HG02870 (cell line): ENCODE measurements at regions not wholly inside any gene's neighbourhood (a gene's known extent, or its start where the extent isn't known, plus 50 kb on each side); places are given as distances from the start of the nearest gene placed in this dataset.

Experiments
- ATAC-seq: cut with Tn5 transposase; IDR thresholded peaks from one replicate; pipeline ENCODE4 v1.9.1; 2021; ENCODE audit warnings: mild to moderate bottlenecking, moderate library complexity; ENCODE audit not compliant: unreplicated experiment

DNA sequence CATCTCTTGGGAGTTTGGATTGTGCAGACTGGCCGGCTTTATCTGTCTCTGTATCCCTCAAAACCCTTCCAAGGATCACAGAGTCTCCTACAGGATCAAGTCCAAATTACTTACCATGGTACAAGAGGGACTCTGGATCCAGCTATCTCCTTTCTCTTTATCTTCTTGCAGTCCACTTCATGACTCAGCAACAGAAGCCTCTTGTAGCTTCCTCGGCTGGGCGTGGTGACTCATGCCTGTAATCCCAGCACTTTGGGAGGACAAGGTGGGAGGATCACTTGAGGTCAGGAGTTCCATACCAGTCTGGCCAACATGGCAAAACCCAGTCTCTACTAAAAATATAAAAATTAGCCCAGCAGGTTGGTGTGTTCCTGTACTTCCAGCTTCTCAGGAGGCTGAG, 189.7 kb downstream of the BCAT1 start:
- no peak for ATAC-seq

DNA sequence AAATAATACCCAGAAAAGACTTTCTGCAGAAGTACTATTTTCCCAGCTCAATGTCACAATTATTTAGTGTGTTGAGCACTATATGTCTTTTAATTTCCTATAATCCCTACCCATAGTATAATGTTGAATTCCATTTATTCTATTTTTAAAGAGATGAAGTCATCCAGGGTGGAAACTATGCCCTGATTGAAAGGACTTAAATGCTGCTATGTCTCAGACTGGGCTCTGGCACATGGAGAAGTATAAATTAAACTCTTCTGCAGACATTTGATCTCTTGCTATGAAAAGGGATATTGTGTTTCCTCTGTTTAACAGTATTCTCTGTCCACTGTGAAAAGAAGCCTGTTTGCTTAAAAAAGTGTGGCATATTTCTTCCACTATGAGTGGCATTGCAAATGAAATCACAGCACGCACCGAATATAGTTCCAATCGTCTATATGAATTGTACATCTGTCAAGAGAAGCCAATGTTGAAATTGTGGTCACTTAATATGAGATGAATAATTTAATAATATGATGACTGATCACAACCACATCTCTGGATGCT, 192.3 kb downstream of the BCAT1 start:
- ATAC-seq: no peak

DNA sequence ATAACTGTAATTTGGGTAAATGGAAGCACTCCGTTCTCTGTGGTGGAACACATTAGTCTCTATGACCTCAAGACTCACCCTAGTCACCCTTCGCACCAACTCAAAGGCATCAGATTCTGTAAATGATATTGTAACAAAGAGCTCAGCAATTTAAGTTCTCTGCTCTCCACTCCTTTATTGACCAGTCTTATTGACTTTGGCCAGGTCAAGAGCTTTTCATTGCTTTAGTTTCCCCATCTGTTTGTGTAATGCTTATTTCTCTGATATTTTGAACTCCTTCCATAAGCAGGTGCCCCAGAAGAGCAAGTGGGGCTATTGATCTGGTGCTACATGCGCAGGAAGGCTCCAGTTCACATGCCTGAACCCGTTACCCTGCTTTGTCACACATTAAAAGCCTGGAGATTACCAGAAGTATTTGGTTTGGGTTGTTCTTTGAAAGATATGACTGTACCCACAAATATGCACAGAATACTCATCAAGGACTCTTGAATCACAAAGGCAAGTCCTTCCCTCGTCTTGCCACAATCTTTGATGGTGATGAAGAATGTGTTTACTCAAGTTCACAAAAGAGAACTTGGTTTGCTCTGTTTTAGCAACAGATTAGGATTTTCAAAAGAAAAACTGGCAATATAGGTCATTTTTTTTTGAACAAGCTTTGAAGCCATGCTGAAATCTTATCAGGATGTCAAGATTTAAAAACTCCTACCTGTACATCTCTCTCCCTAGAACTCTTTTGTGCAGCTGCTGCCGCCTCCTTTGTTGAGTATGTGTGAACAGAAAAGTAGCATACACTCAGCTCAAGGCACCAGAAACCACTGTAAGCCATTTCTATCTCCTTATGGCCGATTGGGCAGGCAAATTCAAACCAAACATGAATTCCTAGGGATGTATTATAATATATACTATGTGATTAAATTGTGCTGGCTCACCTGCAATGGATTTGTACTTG, 193.9 kb downstream of the BCAT1 start:
- no peak for ATAC-seq

DNA sequence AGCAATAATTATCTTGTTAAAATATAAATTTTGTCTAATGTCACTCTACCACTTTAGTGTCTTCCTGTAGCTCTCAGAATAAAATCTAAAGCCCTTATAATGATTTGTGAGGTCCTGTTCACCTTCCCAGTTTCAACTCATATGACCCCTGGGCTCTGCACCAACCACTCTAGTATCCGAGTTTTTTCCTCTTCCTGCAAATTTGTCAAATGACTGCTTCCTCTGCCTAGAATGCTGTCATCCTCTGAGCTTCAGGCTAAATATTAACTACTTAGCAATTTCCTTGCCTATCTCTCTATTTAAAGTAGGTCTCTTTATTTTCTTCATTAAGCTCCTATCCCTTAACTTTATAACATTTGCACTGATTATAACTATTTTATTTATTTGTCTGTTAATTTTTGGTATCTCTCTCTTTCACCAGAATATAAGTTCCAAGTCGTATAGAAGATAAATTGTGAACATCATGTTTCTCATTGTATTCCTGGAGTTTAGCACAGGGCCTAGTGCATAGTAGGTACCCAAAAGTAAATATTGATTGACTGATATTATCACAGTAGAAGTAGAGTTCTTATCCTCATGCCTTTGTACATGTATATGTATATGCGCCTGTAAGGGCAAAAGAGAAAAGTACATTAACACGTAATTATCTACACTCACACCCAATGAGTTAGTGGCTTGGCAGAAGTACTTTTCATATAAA, 196.0 kb downstream of the BCAT1 start:
- no peak for ATAC-seq

DNA sequence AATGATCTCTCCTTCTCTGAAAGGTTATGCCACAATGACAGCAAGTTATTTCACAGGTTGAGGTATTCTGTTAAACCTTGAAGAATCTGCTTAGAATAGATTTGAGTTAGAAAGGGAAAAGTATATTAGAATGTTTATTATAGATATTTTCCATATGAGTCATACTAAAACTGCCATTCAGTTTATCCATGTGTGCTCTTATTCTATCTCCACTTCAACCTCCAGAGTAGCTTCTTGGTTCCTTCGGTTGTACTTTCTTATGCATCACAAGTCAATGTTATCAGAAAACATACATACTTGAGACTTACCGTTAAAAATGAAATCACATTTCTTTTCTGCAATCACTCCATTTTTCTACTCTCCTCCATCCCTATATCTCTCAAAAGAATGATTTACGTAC, 197.7 kb downstream of the BCAT1 start:
- no peak for ATAC-seq

DNA sequence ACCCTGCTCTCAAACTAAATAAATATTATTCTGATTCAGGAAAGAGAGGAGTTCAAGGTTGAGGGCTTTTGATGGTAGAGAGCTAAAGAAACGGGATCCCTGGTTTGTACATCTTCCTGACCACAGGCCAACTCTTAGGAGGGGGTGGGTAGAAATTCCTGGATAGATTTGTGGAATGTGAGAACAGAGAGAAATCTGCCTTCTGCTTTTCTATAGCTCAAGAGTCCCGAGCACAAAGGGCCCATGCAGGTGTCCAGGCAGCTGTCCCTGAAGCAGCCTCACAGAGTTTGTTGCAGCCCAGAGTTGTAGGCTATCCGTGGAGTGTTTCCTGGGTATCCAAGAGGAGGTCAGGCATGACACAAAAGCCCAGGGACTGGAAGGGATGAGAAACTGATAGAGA, 198.6 kb downstream of the BCAT1 start:
- ATAC-seq: no peak

DNA sequence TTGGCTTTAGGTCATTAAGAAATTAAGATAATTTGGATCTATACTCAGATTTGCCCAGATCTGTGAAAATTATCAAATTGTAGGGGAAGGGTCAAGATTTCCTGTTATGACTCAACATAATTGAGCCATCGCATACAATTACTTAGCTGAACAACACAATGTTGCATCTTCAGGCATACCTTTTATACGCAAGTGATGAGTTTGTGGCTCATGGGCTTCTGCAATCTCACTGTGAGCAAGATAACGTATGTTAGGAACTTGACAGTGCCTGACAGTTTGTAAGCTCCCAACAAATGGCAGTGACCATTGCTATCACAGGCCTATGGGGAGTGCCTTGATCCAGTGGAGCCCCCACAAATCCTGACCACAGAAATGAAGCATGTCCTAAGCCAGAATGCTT, 199.7 kb downstream of the BCAT1 start:
- ATAC-seq: no peak

DNA sequence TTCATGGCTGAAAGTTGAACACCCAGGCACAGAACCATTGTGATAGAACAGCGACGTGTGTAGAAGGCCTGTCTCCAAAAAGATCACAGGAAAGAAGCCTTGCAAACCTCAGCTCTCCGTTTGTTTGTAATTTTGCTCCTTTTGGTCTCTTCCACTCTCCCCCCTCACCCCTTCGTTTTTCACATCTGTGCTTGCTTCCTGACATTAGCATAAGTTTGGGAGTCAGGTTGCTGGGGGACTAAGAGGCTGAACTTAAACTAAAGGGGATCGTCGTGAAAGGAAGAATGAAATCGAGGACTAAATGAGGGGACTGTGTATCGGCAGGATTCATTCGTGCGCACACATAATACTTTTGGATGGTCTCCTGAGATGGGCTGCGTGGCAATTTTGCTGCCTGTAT, 200.6 kb downstream of the BCAT1 start:
- no peak for ATAC-seq

DNA sequence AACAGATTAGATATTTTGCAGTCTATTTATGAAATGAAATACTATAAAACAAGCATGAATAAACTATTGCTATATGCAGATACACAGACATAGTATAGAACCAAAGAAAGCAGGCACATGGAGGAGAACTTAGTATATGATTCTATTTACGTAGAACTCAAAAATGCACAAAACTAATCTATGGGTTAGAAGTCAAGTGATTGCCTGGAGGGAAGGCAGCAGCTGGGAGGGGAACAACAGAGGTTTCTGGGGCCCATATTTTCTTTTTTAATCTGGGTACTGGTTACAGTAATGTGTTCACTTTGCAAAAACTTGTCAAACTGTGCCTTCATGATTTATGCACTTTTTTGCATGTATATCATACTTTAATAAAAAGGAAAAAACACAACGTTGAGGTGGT, 202.0 kb downstream of the BCAT1 start:
- no peak for ATAC-seq

DNA sequence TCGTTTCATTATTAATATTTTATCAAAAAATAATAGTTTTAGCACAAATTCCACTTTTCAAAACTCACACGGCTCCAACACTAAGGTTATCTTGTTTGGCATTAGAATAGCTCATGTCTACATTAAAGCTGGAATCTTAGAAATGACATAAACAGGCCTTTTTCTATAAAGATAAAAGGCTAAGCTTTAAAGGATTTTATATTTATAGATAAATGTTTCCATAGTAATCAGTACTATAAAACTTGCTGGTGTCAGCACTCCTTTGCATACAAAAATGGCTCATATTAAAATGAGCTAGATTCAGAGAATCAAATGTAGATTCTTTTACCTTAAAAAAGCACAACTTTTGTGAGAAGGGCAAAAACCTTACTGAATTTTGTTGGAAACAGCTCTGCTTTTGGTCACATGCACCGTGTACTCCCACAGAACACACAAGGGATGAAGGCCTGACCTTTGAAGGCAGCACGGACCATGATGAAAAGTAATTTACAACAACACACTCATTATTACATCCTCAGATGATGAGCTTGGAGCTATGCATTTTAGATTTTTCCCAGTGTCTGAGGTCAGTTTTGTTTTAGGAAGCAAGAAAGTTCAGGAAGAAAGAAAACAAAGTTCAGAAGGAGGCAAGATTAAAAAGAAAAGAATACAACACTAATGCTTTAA, 202.8 kb downstream of the BCAT1 start:
- ATAC-seq: no peak

DNA sequence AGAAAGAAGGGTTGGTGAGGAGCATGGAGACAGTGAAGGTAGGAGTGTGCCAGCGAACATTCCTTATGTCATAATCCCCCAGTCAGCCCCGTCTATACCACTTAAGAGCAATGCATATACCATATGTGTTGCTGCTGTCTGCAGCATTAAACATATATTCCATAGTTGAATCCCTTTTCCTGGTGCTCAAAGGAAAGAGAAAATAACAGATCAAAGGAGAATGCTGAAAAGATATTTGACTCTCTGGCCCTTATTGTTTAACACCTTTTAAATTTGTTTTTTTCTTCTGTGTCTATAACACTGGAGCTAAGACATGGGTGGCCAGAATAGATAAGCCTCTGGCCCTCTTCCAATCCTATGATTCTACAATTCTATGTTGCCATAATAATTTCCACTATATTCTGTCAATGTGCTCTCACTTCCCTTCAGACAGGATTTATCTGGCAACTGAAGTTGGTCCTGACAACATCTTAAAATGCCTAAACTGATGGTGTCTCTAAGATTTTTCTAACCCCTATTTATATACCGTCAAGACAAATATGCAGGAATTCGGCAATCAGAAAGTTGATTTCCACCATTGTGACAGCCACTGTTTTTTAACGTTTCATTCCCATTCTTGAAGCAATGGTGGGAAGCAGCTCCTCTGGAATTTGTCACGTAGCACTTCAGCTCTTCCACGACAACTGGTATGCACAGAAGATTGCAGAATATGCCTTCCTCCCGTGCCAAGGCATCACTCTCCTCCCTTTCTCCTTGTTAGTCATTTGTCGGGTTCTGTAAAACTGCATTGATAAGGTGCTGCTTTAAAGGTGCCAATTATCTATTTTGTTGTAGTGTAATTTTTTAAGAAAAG, 204.7 kb downstream of the BCAT1 start:
- ATAC-seq: no peak

DNA sequence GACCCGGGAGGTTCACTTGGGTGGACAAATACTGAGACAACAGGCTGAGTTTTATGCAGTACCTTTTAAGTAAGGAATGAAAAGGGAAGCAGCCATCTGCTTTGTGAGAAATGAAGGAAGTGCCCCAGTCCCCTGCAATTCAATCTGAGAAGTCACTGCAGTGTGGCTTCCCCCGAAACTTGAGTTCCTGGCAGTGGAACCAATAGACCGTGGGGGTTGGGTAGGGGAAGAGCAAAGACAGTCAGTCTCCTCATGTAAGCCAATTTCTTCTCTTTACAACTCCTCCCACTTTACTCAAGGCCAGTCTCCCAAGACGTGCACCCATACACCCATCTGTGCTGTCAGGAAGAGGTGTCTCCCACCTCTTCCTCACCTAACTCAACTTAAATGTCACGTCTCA, 206.5 kb downstream of the BCAT1 start:
- ATAC-seq: peak; percentile 76

DNA sequence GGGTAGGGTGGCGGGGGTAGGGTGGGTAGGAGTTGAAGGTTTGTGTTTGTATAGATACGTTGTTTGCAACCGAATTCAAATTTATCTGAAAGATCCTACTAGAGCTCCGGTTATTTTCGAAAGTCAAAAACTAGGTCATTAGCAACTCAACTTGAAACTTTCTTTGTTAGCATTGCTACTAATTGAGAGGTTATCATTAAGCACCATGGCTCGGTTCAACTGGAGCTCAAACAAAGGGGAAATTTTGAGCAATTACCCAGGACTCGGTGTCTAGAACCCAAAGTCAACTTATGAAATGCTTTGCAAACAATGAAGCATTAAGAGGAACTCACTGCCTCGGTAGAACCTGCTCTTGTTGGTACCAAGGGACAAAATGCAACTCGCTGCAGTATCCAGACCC, 207.7 kb downstream of the BCAT1 start:
- peak; percentile 77 for ATAC-seq

DNA sequence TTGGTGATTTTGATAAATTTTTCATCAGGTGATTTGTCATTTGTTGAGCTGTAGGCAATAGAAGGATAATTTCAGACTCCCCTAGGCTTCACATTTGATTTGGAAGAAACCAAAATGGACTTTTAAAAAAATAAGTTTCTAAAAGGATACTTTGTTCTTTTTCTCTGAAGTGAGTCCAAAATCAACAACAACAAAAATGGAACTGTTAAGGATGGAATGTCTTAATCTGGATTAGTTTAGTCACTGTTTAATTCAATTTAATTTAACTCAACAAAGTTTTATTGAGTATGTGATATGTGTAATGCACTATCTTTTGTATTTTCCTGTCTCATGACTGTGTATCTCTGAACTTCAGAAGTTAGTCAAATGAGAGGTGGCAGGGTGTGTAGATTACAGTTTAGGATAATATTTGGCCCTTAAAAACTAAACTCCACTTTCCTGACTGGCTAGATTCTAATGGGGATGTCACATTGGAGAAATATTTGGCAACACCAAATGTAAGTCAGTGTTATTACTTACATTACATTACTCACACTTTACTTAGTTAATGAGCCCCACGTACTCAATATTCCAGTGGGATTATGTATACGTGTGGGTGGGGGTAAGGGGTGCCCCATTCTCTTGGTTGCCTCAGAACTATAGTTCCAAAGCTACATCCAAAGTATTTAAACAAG, 209.7 kb downstream of the BCAT1 start:
- ATAC-seq: no peak

DNA sequence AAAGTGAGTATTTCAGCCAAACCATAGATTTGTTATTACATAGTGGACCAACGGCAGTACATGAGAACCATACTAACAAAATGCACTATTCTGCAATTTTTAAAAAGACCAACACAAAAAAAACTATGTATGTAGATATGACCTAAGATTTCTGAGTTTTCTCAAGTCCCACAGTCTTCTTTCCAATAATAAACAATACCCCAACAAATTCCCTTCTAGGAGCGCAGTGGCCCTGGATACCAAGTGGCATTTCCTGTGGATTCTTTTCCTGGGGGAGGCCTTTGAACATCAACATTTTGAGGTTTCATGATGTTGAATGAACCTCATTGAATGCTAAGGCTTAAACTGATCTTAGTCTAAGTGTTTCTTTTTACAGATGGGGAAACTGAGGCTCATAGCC, 210.5 kb downstream of the BCAT1 start:
- ATAC-seq: no peak

DNA sequence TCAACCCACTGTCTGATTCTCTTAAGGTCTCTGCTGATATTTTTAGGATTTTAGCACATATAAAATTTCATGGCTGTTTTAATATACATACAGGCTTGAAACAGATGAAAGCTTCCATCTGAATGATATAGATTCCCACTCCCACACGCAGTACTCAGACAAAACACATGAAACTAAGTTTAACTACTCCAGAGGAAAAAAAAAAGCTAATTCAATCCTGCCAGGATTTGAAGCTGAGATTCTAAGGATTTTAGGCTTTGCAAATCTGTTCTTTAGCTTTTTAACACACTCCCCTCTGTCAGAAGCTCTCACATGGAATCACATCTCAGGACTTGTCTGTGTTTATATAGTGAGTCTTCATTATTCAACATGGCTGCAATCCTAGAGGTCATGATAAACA, 217.3 kb downstream of the BCAT1 start:
- ATAC-seq: no peak

DNA sequence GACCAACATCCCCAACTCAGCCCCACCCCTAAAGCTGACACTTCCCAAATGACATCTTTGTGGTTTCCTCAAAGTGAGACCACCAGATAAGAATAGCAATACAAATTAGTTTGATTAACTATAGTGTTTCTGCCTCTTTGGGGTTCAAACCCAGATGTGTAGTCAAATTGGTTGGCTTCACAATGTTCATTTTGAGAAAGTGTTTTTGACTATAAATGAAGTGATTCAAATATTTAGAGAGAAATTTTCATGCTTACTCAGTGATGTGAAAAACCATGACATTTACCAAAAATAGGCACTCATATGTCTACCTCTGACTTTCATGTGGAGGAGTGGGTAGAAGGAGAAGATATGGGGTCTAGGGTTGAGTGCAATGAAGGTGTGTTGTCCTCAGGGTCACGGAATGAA, 218.4 kb downstream of the BCAT1 start:
- peak; percentile 78 for ATAC-seq

DNA sequence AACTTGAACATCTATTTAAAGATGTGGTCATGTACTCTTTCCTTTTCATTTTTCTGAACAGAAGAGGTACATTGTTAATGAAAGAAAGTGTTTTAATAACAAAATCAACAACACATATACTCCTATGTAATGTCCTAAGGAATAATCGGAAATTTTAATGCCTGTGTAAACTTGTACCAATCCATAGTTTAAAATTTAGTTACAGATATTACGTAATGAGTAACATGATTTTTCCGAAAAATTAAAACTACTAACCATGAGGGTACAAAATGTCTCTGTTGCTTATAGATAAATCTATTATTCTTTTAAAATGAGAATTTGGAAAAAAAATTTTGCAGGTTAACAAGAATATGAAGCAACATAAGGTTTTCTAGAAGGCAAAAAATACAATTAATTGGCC, 220.1 kb downstream of the BCAT1 start:
- ATAC-seq: no peak

DNA sequence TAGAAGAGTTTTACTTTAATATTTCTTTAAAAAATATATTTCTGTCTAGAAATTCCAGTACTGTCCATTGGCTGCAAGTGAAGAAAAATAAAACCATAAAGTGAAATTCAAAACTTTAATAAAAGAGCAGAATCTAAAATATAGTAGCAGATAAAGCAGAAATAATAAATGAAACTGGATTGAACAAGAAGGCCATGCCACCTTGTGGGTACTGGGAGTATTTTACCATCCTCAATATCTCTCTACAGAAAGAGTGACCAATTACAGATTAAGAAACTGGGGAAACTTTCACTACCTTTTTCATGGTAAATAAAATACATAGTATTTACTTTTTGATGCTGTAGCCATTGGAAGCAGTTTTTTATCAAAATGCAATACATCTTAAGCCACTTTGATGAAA, 220.5 kb downstream of the BCAT1 start:
- ATAC-seq: peak; percentile 29

DNA sequence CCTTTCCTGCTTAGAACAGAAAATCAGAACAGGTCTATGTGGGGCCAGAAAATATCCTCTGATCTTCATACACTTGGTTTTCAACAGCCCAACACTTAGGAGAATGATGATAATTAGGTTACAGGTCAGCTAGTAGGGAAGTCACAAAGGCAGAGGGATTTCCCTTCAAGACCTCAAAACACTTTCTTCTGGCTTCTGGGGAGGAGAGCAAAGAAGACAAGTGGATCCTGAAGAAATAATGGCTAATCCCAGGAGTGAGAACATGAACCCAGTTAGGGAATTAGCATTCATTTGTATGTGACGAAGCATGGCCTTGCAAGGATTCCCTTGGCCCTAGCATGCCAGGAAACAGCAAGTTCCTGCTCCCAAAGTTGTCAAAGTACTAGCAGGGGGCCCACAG, 223.3 kb downstream of the BCAT1 start:
- ATAC-seq: no peak
